A549 (cell line): ENCODE measurements at regions not wholly inside any gene's neighbourhood (a gene's known extent, or its start where the extent isn't known, plus 50 kb on each side); places are given as distances from the start of the nearest gene placed in this dataset.

Experiments
- ATAC-seq, 2 experiments: fragments of 200-7000 bp in 1 of 2; fragments of >200 bp in 1 of 2; cut with Nextera tagmentation in 1 of 2; cut with Tn5 transposase in 1 of 2; 3 replicates each; pipeline versions ENCODE4 v1.8.0 to v1.9.1; 2018 to 2020; ENCODE audit warnings: mild to moderate bottlenecking in 1 of 2, moderate library complexity in 1 of 2
- CTCF ChIA-PET: fragments of 300-600 bp; sonication (Branson Sonifier 250); formaldehyde crosslinking; extraction: SDS; loops from one replicate; lab custom pipeline; 2021; ENCODE audit warnings: antibody characterized with exemption, inconsistent platforms; lab: Yijun Ruan, JAX
- POLR2A ChIA-PET: fragments of 350-600 bp; formaldehyde crosslinking; extraction: SDS; loops from one replicate; lab custom pipeline; 2021; ENCODE audit warnings: antibody characterized with exemption, inconsistent platforms; lab: Yijun Ruan, JAX
- DNase-seq, 2 experiments: peaks; one replicate each; pipeline versions ENCODE4 v3.0.0 to v3.0.0-alpha.2; 2011 to 2016; ENCODE audit warnings: low read depth in 1 of 2, low spot score in 1 of 2
- FAIRE-seq: peaks from 2 replicates; lab custom pipeline; 2011; peaks lifted over from hg19 to GRCh38; lab: Jason Lieb, UNC
- H3K27ac ChIP-seq, 2 experiments: fragments of >200 bp; sonication (Bioruptor Twin); formaldehyde crosslinking; 3 replicates each; pipeline ENCODE4 v1.5.1; 2016 to 2017
- H3K4me1 ChIP-seq: fragments of >200 bp; sonication (Bioruptor Twin); formaldehyde crosslinking; 3 replicates; pipeline ENCODE4 v1.6.1; 2016
- H3K4me2 ChIP-seq: fragments of >200 bp; sonication (Bioruptor Twin); formaldehyde crosslinking; 3 replicates; pipeline ENCODE4 v1.6.1; 2016
- H3K4me3 ChIP-seq: fragments of >200 bp; sonication (Bioruptor Twin); formaldehyde crosslinking; 3 replicates; pipeline ENCODE4 v1.5.1; 2016
- H3K9me3 ChIP-seq: fragments of >200 bp; sonication (Bioruptor Twin); formaldehyde crosslinking; 3 replicates; pipeline ENCODE4 v1.6.1; 2016
- BHLHE40 ChIP-seq: IDR thresholded peaks from 2 replicates; pipeline ENCODE4 v1.6.1; 2012; ENCODE audit warnings: low read depth, low read length, inconsistent platforms
- CBX2 ChIP-seq: fragments of 200-600 bp; sonication (generic); IDR thresholded peaks from 2 replicates; pipeline ENCODE4 v1.6.1; 2016; ENCODE audit warnings: low read depth, mild to moderate bottlenecking, borderline replicate concordance
- CEBPB ChIP-seq, 2 experiments: fragments of >200 bp in 1 of 2; sonication (Bioruptor Twin) in 1 of 2; formaldehyde crosslinking in 1 of 2; IDR thresholded peaks; 2 replicates each; pipeline ENCODE4 v1.6.1; 2012 to 2016
- CHD2 ChIP-seq: fragments of 150-350 bp; IDR thresholded peaks from 2 replicates; pipeline ENCODE4 v1.6.1; 2014; ENCODE audit warnings: low read length; ENCODE audit not compliant: partially characterized antibody
- CTCF ChIP-seq: fragments of >200 bp; sonication (Bioruptor Twin); formaldehyde crosslinking; IDR thresholded peaks from 3 replicates; pipeline ENCODE4 v1.5.1; 2016
- EHMT2 ChIP-seq: fragments of 200-600 bp; sonication (generic); IDR thresholded peaks from 2 replicates; pipeline ENCODE4 v1.6.1; 2016; ENCODE audit warnings: antibody characterized with exemption, low read depth, mild to moderate bottlenecking, moderate library complexity
- ELK1 ChIP-seq: fragments of 150-350 bp; IDR thresholded peaks from 2 replicates; pipeline ENCODE4 v1.6.1; 2014; ENCODE audit warnings: low read depth, mild to moderate bottlenecking, low read length
- ESRRA ChIP-seq: fragments of 150-350 bp; IDR thresholded peaks from 2 replicates; pipeline ENCODE4 v1.6.1; 2014; ENCODE audit warnings: mild to moderate bottlenecking, low read length, borderline replicate concordance
- FOSB ChIP-seq: fragments of 250-450 bp; sonication (Bioruptor Pico); IDR thresholded peaks from 2 replicates; pipeline ENCODE4 v1.5.0; 2020; ENCODE audit warnings: mild to moderate bottlenecking, moderate library complexity
- FOXS1 ChIP-seq: fragments of 250-450 bp; sonication (Bioruptor Pico); IDR thresholded peaks from 2 replicates; pipeline ENCODE4 v1.5.0; 2020; ENCODE audit warnings: mild to moderate bottlenecking, moderate library complexity
- GATA3 ChIP-seq: IDR thresholded peaks from 2 replicates; pipeline ENCODE4 v1.6.1; 2012; ENCODE audit warnings: borderline replicate concordance
- HDAC2 ChIP-seq: fragments of 200-600 bp; sonication (generic); IDR thresholded peaks from 2 replicates; pipeline ENCODE4 v1.6.1; 2016
- HOXA7 ChIP-seq: fragments of 250-450 bp; sonication (Bioruptor Pico); IDR thresholded peaks from 2 replicates; pipeline ENCODE4 v1.5.0; 2020; ENCODE audit warnings: mild to moderate bottlenecking, moderate library complexity
- JUN ChIP-seq, 2 experiments: fragments of >200 bp; sonication (Bioruptor Twin); formaldehyde crosslinking; IDR thresholded peaks; 2 replicates in 1 of 2; 3 replicates in 1 of 2; pipeline ENCODE4 v1.6.1; 2016 to 2017
- MAFK ChIP-seq: fragments of 450-650 bp; IDR thresholded peaks from 2 replicates; pipeline ENCODE4 v1.6.1; 2014; ENCODE audit not compliant: partially characterized antibody
- MAX ChIP-seq: IDR thresholded peaks from 2 replicates; pipeline ENCODE4 v1.6.1; 2012
- MAZ ChIP-seq: fragments of 150-350 bp; IDR thresholded peaks from 2 replicates; pipeline ENCODE4 v1.6.1; 2014; ENCODE audit warnings: antibody characterized with exemption, low read depth, low read length, borderline replicate concordance
- NR3C1 ChIP-seq: fragments of >200 bp; sonication (Bioruptor Twin); formaldehyde crosslinking; IDR thresholded peaks from 3 replicates; pipeline ENCODE4 v1.6.1; 2017
- POLR2A ChIP-seq: IDR thresholded peaks from 2 replicates; pipeline ENCODE4 v1.6.1; 2012; ENCODE audit warnings: mild to moderate bottlenecking, low read length
- POLR2AphosphoS2 ChIP-seq: conservative IDR thresholded peaks from 2 replicates; pipeline ENCODE4 v1.6.1; 2012; ENCODE audit warnings: low read length, improper control_type of control experiment, inconsistent platforms
- RAD21 ChIP-seq, 2 experiments: fragments of >200 bp in 1 of 2; sonication (Bioruptor Twin) in 1 of 2; formaldehyde crosslinking in 1 of 2; IDR thresholded peaks in 1 of 2; conservative IDR thresholded peaks in 1 of 2; 2 replicates in 1 of 2; 3 replicates in 1 of 2; pipeline ENCODE4 v1.6.1; 2012 to 2018; ENCODE audit warnings: inconsistent platforms in 1 of 2
- RCOR1 ChIP-seq: fragments of 150-350 bp; IDR thresholded peaks from 2 replicates; pipeline ENCODE4 v1.6.1; 2014; ENCODE audit warnings: antibody characterized with exemption, low read length, low read depth
- REST ChIP-seq: fragments of 200-600 bp; sonication (generic); IDR thresholded peaks from 2 replicates; pipeline ENCODE4 v1.6.1; 2016; ENCODE audit warnings: antibody characterized with exemption, mild to moderate bottlenecking, moderate library complexity
- TP53 ChIP-seq: fragments of 250-450 bp; sonication (Bioruptor Pico); IDR thresholded peaks from 2 replicates; pipeline ENCODE4 v1.5.0; 2021; ENCODE audit warnings: mild to moderate bottlenecking, moderate library complexity
- ZFP36 ChIP-seq: fragments of 450-650 bp; IDR thresholded peaks from 2 replicates; pipeline ENCODE4 v1.6.1; 2014; ENCODE audit warnings: borderline replicate concordance; ENCODE audit not compliant: partially characterized antibody
- WGBS: methylation state at CpG from one replicate; pipeline ENCODE4 v1.1.6; 2017; ENCODE audit errors: missing lambda C conversion rate; 5-methylcytosine and 5-hydroxymethylcytosine counted together
- TF ChIP-seq, protein P1 (sequence below): fragments of >200 bp; sonication (Bioruptor Twin); formaldehyde crosslinking; IDR thresholded peaks from 3 replicates; pipeline ENCODE4 v1.6.1; 2016
- TF ChIP-seq, protein P2 (sequence below): fragments of 250-450 bp; sonication (Bioruptor Pico); IDR thresholded peaks from 2 replicates; pipeline ENCODE4 v1.5.0; 2021; ENCODE audit warnings: mild to moderate bottlenecking, moderate library complexity, borderline replicate concordance
- TF ChIP-seq, protein P3 (sequence below): IDR thresholded peaks from 2 replicates; pipeline ENCODE4 v1.6.1; 2012; ENCODE audit warnings: low read depth, borderline replicate concordance

DNA sequence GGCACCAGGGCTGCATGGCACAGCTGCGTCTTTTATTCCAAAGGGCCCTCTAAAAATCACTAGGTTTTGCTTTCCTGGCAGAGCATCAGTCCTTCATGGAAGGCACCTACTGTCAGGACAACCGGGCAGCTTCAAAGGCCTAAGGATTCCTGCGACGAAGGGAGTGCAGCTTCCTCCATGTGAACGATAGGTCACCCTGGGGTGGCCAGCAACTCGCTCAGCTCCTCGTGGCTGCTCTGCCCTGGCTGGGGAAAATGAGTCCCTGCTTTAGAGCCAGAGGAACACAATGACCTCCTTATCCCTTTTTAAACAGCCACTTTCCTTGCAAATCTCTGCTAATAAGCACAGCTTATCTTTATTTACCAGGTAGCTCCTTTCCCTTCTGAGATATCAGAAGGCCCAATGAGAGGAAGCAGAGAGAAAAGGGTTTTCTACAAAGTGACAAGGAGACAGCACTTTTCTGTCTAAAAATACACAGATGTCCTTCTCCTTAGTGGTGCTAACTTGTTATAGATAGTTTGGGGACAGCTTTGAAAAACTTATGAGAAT, 71.6 kb upstream of the SMYD2 start:
- Histone ChIP-seq H3K4me3 (no peak overlapping the region), H3K4me1 (peaks cover 28% of the 10 kb centered on the region), H3K9me3 (no peaks in the 10 kb centered on the region), H3K4me2 (no peak overlapping the region), H3K27ac (no peak overlapping the region)
- TF ChIP-seq JUN (IDR thresholded peaks at IDR 0.05) (no peak), MAFK (no peak), HDAC2 (no peak), ELK1 (no peak), NR3C1 (no peak), HOXA7 (CRISPR knock-in tag) (no peak), CHD2 (no peak), RAD21 (conservative IDR thresholded peaks at IDR 0.05 in 1 of 2, IDR thresholded peaks at IDR 0.05 in 1 of 2) (no peak), MAZ (no peak), BHLHE40 (no peak), EHMT2 (no peak), CBX2 (no peak), FOXS1 (CRISPR knock-in tag) (no peak), RCOR1 (no peak), POLR2A (no peak), REST (no peak), FOSB (no peak)
- TF ChIP-seq, protein P1, sequence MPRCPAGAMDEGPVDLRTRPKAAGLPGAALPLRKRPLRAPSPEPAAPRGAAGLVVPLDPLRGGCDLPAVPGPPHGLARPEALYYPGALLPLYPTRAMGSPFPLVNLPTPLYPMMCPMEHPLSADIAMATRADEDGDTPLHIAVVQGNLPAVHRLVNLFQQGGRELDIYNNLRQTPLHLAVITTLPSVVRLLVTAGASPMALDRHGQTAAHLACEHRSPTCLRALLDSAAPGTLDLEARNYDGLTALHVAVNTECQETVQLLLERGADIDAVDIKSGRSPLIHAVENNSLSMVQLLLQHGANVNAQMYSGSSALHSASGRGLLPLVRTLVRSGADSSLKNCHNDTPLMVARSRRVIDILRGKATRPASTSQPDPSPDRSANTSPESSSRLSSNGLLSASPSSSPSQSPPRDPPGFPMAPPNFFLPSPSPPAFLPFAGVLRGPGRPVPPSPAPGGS: no peak
- TF ChIP-seq, protein P2, sequence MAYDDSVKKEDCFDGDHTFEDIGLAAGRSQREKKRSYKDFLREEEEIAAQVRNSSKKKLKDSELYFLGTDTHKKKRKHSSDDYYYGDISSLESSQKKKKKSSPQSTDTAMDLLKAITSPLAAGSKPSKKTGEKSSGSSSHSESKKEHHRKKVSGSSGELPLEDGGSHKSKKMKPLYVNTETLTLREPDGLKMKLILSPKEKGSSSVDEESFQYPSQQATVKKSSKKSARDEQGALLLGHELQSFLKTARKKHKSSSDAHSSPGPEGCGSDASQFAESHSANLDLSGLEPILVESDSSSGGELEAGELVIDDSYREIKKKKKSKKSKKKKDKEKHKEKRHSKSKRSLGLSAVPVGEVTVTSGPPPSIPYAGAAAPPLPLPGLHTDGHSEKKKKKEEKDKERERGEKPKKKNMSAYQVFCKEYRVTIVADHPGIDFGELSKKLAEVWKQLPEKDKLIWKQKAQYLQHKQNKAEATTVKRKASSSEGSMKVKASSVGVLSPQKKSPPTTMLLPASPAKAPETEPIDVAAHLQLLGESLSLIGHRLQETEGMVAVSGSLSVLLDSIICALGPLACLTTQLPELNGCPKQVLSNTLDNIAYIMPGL (CRISPR knock-in tag): no peak
- DNase-seq: no peak
- ChIA-PET POLR2A (no interaction called here), CTCF (interaction anchor here (1.0 to 8.5 kb wide), 4 partner anchors 11 to 376 kb away, joined by 3 to 99 read pairs (median 4); no protein-coding TSS in a partner anchor)
- ATAC-seq: no peak
- WGBS: 87% methylated on average over 7 of the region's 7 CpGs
- FAIRE-seq: no peak

- no peaks in the 10 kb centered on the region for H3K9me3 ChIP-seq
- no peak overlapping the region for H3K4me3 ChIP-seq
- ATAC-seq (peak; percentile 94 to 95), FAIRE-seq (peak; percentile 92), DNase-seq (peak; percentile 52 to 84)
- ChIA-PET CTCF (interaction anchor here (0.7 to 12.4 kb wide), 15 partner anchors 10 to 1310 kb away, joined by 3 to 324 read pairs (median 5); no protein-coding TSS in a partner anchor), POLR2A (interaction anchor here (1.0 kb wide), 1 partner anchor 119 kb away, joined by 3 read pairs; no protein-coding TSS in a partner anchor)
- WGBS: 0% methylated on average over 4 of the region's 4 CpGs
- H3K4me1 ChIP-seq: peaks cover 52% of the 10 kb centered on the region
- peak overlapping the region; percentile 76 for H3K4me2 ChIP-seq
- peak overlapping the region; percentile 74 for H3K27ac ChIP-seq
- no peak for TF ChIP-seq ZFP36
- no peak for TF ChIP-seq POLR2AphosphoS2
- TF ChIP-seq, protein P3, sequence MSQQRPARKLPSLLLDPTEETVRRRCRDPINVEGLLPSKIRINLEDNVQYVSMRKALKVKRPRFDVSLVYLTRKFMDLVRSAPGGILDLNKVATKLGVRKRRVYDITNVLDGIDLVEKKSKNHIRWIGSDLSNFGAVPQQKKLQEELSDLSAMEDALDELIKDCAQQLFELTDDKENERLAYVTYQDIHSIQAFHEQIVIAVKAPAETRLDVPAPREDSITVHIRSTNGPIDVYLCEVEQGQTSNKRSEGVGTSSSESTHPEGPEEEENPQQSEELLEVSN: no peak
- peak; percentile 41; the same call in 1 of the 2 replicates for TF ChIP-seq MAX
- no peak; a peak in 1 of 4 replicates for TF ChIP-seq CEBPB (IDR thresholded peaks at IDR 0.05)
- TF ChIP-seq TP53 (CRISPR knock-in tag): no peak
- peak; percentile 82; the same call in 1 of the 2 replicates for TF ChIP-seq GATA3
- no peak for TF ChIP-seq EHMT2
- no peak for TF ChIP-seq CTCF
- no peak for TF ChIP-seq ESRRA
- TF ChIP-seq HOXA7 (CRISPR knock-in tag): no peak
Measured at GRCh38 chr1:214213136-214213535, 67.8 kb upstream of the SMYD2 start.
